ENCODE measurements at regions not wholly inside any gene's neighbourhood (a gene's known extent, or its start where the extent isn't known, plus 50 kb on each side); places are given as distances from the start of the nearest gene placed in this dataset.

DNA sequence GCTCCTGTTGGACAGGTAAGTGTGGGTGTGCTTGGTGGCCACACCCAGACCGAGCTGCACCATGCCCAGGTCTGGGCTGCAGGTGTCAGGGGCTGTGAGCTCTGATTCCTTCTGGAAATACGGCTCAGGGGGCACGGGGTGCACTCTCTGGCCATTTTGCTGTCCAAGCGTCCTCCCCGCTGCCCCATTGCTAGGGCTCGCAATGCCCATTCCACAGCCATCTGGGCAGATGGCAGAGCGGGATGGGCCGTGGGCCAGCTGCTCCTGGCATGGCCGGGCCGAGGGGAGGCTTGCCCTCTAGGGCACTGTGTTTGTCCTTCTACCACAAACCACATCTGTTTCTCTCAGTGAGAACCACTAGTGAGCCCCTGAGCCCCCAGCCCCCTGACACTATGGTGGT is 67.9 kb upstream of the RXRA start:
- Histone ChIP-seq H3K36me3 (ENCODE audit: control insufficient read depth, insufficient read depth, low read length) (no peaks in the 10 kb centered on the region), H3K27me3 (ENCODE audit: control insufficient read depth, insufficient read depth, low read length) (peaks cover 23% of the 10 kb centered on the region), H2BK5ac (ENCODE audit: low read depth, low read length, poor library complexity, severe bottlenecking) (no peak overlapping the region), H3K56ac (ENCODE audit: extremely low read depth, insufficient read depth, low read length) (no peak overlapping the region), H4K5ac (ENCODE audit: low read depth, low read length) (no peak overlapping the region), H3K23ac (ENCODE audit: low read depth, low read length) (no peak overlapping the region), H3K79me1 (ENCODE audit: low read depth in 1 of 2, low read length in 2 of 2) (no peaks in the 10 kb centered on the region), H4K91ac (ENCODE audit: insufficient read depth, low read depth, low read length) (no peak overlapping the region), H3K9me1 (ENCODE audit: insufficient read depth, low read length) (no peaks in the 10 kb centered on the region), H3K14ac (replicated peaks; ENCODE audit: low read depth, low read length) (no peak overlapping the region), H2AK9ac (replicated peaks; ENCODE audit: low read depth, low read length, poor library complexity) (no peak overlapping the region), H2BK20ac (ENCODE audit: low read depth, low read length) (no peak overlapping the region), H3K4me2 (ENCODE audit: low read depth, low read length) (no peak overlapping the region), H3K27ac (ENCODE audit: insufficient read depth, low read length) (no peak overlapping the region), H3K4ac (ENCODE audit: low read depth, low read length) (no peak overlapping the region), H4K20me1 (ENCODE audit: insufficient read depth, low read length) (no peaks in the 10 kb centered on the region), H2AFZ (replicated peaks; ENCODE audit: low read length, poor library complexity) (no peak overlapping the region), H3K18ac (ENCODE audit: low read depth, low read length) (no peak overlapping the region), H2BK15ac (ENCODE audit: low read depth, low read length) (no peak overlapping the region), H3K9me3 (ENCODE audit: control insufficient read depth, insufficient read depth, low read length) (no peaks in the 10 kb centered on the region), H2BK120ac (ENCODE audit: low read depth, low read length) (no peak overlapping the region), H3K9ac (ENCODE audit: low read depth, low read length) (no peak overlapping the region), H3K4me3 (ENCODE audit: insufficient read depth, low read depth, low read length) (no peak overlapping the region), H3K4me1 (ENCODE audit: control insufficient read depth, insufficient read depth, low read length) (no peaks in the 10 kb centered on the region), H4K8ac (ENCODE audit: low read depth in 2 of 2, low read length in 2 of 2) (no peak overlapping the region), H2AK5ac (ENCODE audit: low read depth, low read length) (no peak overlapping the region)
- in situ Hi-C loops (cut with MboI; ENCODE audit: low sequenced_read_pairs): no loop called here
- intact Hi-C loops (cut with micrococcal nuclease): no loop called here
- no TSS peak for BruUV-seq (replicated peaks)
- no peak for ATAC-seq (ENCODE audit: low read depth)
- no peak for TF ChIP-seq CHD1 (IDR thresholded peaks at IDR 0.05; ENCODE audit: low read depth, low read length)
- TF ChIP-seq, protein P1, sequence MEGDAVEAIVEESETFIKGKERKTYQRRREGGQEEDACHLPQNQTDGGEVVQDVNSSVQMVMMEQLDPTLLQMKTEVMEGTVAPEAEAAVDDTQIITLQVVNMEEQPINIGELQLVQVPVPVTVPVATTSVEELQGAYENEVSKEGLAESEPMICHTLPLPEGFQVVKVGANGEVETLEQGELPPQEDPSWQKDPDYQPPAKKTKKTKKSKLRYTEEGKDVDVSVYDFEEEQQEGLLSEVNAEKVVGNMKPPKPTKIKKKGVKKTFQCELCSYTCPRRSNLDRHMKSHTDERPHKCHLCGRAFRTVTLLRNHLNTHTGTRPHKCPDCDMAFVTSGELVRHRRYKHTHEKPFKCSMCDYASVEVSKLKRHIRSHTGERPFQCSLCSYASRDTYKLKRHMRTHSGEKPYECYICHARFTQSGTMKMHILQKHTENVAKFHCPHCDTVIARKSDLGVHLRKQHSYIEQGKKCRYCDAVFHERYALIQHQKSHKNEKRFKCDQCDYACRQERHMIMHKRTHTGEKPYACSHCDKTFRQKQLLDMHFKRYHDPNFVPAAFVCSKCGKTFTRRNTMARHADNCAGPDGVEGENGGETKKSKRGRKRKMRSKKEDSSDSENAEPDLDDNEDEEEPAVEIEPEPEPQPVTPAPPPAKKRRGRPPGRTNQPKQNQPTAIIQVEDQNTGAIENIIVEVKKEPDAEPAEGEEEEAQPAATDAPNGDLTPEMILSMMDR (conservative IDR thresholded peaks at IDR 0.05; ENCODE audit: low read depth, low read length): no peak
- dilution Hi-C loops (cut with HindIII; ENCODE audit: low sequenced_read_pairs, unreplicated experiment): no loop called here
- ChIA-PET CTCF (no interaction called here), POLR2A (ENCODE audit: unreplicated experiment) (no interaction called here)
- no peak for DNase-seq
- 91% methylated on average over 6 of the region's 10 CpGs; no CpG with 5 or more reads in 1 of the 2 experiments for WGBS, 2 experiments (ENCODE audit: extremely low coverage in 2 of 2, insufficient read length in 1 of 2)
